Endothelial cell of umbilical vein (primary cell): ENCODE measurements at regions not wholly inside any gene's neighbourhood (a gene's known extent, or its start where the extent isn't known, plus 50 kb on each side); places are given as distances from the start of the nearest gene placed in this dataset.

Source experiments
- BruUV-seq: library from RNA; stranded (reverse); fragments of 400-500 nt; replicated peaks from 2 replicates; lab custom pipeline; 2021; lab: Mats Ljungman, UMichigan
- CTCF ChIA-PET: fragments of 300-600, 350-600 bp; sonication (Branson Sonifier 250); formaldehyde crosslinking; loops from one replicate; lab custom pipeline; 2021; ENCODE audit warnings: antibody characterized with exemption, inconsistent platforms; lab: Charles Lee
- POLR2A ChIA-PET: fragments of 300-600, 350-600 bp; sonication (Branson Sonifier 250); formaldehyde crosslinking; loops from one replicate; lab custom pipeline; 2021; ENCODE audit warnings: antibody characterized with exemption, inconsistent platforms; lab: Charles Lee
- DNase-seq: peaks from one replicate; pipeline ENCODE4 v3.0.0-alpha.2; 2011; ENCODE audit warnings: low read depth, low spot score
- FAIRE-seq: peaks from 2 replicates; lab custom pipeline; 2011; peaks lifted over from hg19 to GRCh38; lab: Jason Lieb, UNC
- H2AFZ ChIP-seq: 2 replicates; pipeline ENCODE4 v1.6.0; 2012; ENCODE audit warnings: low read depth, low read length, control low read depth, inconsistent platforms
- H3K27ac ChIP-seq: 2 replicates; pipeline ENCODE4 v1.5.1; 2011; ENCODE audit warnings: low read depth, mild to moderate bottlenecking, control low read depth, low read length, moderate library complexity; ENCODE audit not compliant: insufficient read depth
- H3K27me3 ChIP-seq, 2 experiments: 2 replicates each; pipeline versions ENCODE4 v1.6.0 to v1.6.1; 2011; ENCODE audit warnings: low read length in 2 of 2, mixed read lengths in 1 of 2; ENCODE audit not compliant: control insufficient read depth in 2 of 2, insufficient read depth in 2 of 2
- H3K36me3 ChIP-seq, 2 experiments: 2 replicates in 1 of 2; 3 replicates in 1 of 2; pipeline ENCODE4 v1.5.1; 2011; ENCODE audit warnings: low read length in 2 of 2, mild to moderate bottlenecking in 1 of 2, moderate library complexity in 1 of 2; ENCODE audit not compliant: control insufficient read depth in 2 of 2, insufficient read depth in 2 of 2; ENCODE audit errors: extremely low read depth in 1 of 2
- H3K4me1 ChIP-seq: 3 replicates; pipeline ENCODE4 v1.5.1; 2011; ENCODE audit warnings: mild to moderate bottlenecking, low read length; ENCODE audit not compliant: control insufficient read depth, insufficient read depth; ENCODE audit errors: extremely low read depth
- H3K4me2 ChIP-seq: 2 replicates; pipeline ENCODE4 v1.6.1; 2011; ENCODE audit warnings: low read length, control low read depth, mixed read lengths; ENCODE audit not compliant: insufficient read depth
- H3K4me3 ChIP-seq, 3 experiments: fragments of 200-600 bp in 1 of 3; sonication (generic), shearing (Covaris generic) in 1 of 3; replicated peaks in 1 of 3; 2 replicates each; pipeline ENCODE4 v1.5.1; 2011 to 2016; ENCODE audit warnings: control low read depth in 3 of 3, low read length in 3 of 3, mild to moderate bottlenecking in 2 of 3, inconsistent platforms in 1 of 3, low read depth in 1 of 3, moderate library complexity in 1 of 3; ENCODE audit not compliant: insufficient read depth in 1 of 3
- H3K79me2 ChIP-seq: 2 replicates; pipeline ENCODE4 v1.6.0; 2012; ENCODE audit warnings: low read length, inconsistent platforms; ENCODE audit not compliant: control insufficient read depth, insufficient read depth
- H3K9ac ChIP-seq: replicated peaks from 2 replicates; pipeline ENCODE3; 2011; ENCODE audit warnings: low read length, control low read depth; ENCODE audit not compliant: insufficient read depth; ENCODE audit errors: extremely low read depth
- H3K9me1 ChIP-seq: replicated peaks from 3 replicates; pipeline ENCODE4 v1.6.0; 2011; ENCODE audit warnings: mild to moderate bottlenecking, low read length; ENCODE audit not compliant: control insufficient read depth, insufficient read depth; ENCODE audit errors: extremely low read depth
- H3K9me3 ChIP-seq: replicated peaks from 2 replicates; pipeline ENCODE4 v1.5.1; 2012; ENCODE audit warnings: low read length, inconsistent platforms; ENCODE audit not compliant: control insufficient read depth, insufficient read depth
- H4K20me1 ChIP-seq: replicated peaks from 2 replicates; pipeline ENCODE3; 2011; ENCODE audit warnings: mild to moderate bottlenecking, low read length; ENCODE audit not compliant: control insufficient read depth, insufficient read depth; ENCODE audit errors: extremely low read depth
- EZH2 ChIP-seq: IDR thresholded peaks from 2 replicates; pipeline ENCODE4 v1.6.1; 2012; ENCODE audit warnings: borderline replicate concordance, low read depth, mild to moderate bottlenecking, moderate library complexity, low read length, inconsistent platforms; ENCODE audit not compliant: severe bottlenecking
- FOS ChIP-seq: IDR thresholded peaks from 2 replicates; pipeline ENCODE4 v1.6.1; 2011; ENCODE audit warnings: mild to moderate bottlenecking, low read length, moderate library complexity, borderline replicate concordance; ENCODE audit not compliant: insufficient read depth
- GATA2 ChIP-seq: IDR thresholded peaks from 2 replicates; pipeline ENCODE4 v1.7.0; 2011; ENCODE audit warnings: low read depth, mild to moderate bottlenecking, moderate library complexity, mixed read lengths, low read length; ENCODE audit not compliant: insufficient read length, insufficient read depth
- JUN ChIP-seq: IDR thresholded peaks from 2 replicates; pipeline ENCODE4 v1.6.1; 2011; ENCODE audit warnings: borderline replicate concordance, low read depth; ENCODE audit not compliant: insufficient read length, insufficient read depth
- MAX ChIP-seq: IDR thresholded peaks from 2 replicates; pipeline ENCODE4 v1.6.1; 2011; ENCODE audit not compliant: insufficient read depth, insufficient read length
- MYC ChIP-seq: IDR thresholded peaks from one replicate; pipeline ENCODE4 v1.6.1; 2011; ENCODE audit warnings: mild to moderate bottlenecking, low read depth, low read length
- POLR2A ChIP-seq: IDR thresholded peaks from 2 replicates; pipeline ENCODE4 v1.6.1; 2012; ENCODE audit warnings: low read depth, mild to moderate bottlenecking, control low read depth, low read length
- POLR2AphosphoS5 ChIP-seq: IDR thresholded peaks from 2 replicates; pipeline ENCODE4 v1.6.1; 2012; ENCODE audit warnings: low read depth, mild to moderate bottlenecking, control low read depth, low read length, moderate library complexity; ENCODE audit not compliant: insufficient read depth
- dilution Hi-C: fragments of 300-500 bp; cut with MboI; formaldehyde crosslinking; loops from one replicate; pipeline ENCODE4 v1.15.0; 2019; ENCODE audit warnings: low sequenced_read_pairs; ENCODE audit not compliant: extremely low pct_ligation_motif_present
- intact Hi-C: fragments of 100-400 bp; cut with micrococcal nuclease; formaldehyde crosslinking; loops from one replicate; pipeline ENCODE4 v1.10.0; 2022
- TF ChIP-seq, protein P1 (sequence below), 2 donors: IDR thresholded peaks; 1 replicate in 1 of 2; 2 replicates in 1 of 2; pipeline ENCODE4 v1.5.1; 2011; ENCODE audit warnings: low read length in 2 of 2, mild to moderate bottlenecking in 2 of 2, moderate library complexity in 2 of 2, control low read depth in 1 of 2, inconsistent platforms in 1 of 2, low read depth in 1 of 2; ENCODE audit not compliant: insufficient read depth in 1 of 2; ENCODE audit errors: extremely low read depth in 1 of 2

GRCh38 chr6:88403486-88403885 is 237.3 kb upstream of the CNR1 start:
- Histone ChIP-seq H3K79me2 (no peaks in the 10 kb centered on the region), H3K4me1 (no peaks in the 10 kb centered on the region), H3K9me1 (no peaks in the 10 kb centered on the region), H3K27ac (no peak overlapping the region), H3K9ac (no peak overlapping the region), H3K4me3 (no peak overlapping the region), H3K36me3 (no peaks in the 10 kb centered on the region), H4K20me1 (no peaks in the 10 kb centered on the region), H2AFZ (no peak overlapping the region), H3K4me2 (no peak overlapping the region), H3K9me3 (no peaks in the 10 kb centered on the region), H3K27me3 (no peaks in the 10 kb centered on the region)
- dilution Hi-C loops (no loop called here), intact Hi-C loops (no loop called here)
- CTCF ChIA-PET = interaction anchor here (1.4 kb wide), 1 partner anchor 23 kb away, joined by 4 read pairs; no protein-coding TSS in a partner anchor
- TF ChIP-seq POLR2A (no peak), FOS (no peak), MAX (no peak), JUN (no peak), MYC (no peak), EZH2 (no peak), GATA2 (no peak), POLR2AphosphoS5 (no peak)
- TF ChIP-seq, protein P1, sequence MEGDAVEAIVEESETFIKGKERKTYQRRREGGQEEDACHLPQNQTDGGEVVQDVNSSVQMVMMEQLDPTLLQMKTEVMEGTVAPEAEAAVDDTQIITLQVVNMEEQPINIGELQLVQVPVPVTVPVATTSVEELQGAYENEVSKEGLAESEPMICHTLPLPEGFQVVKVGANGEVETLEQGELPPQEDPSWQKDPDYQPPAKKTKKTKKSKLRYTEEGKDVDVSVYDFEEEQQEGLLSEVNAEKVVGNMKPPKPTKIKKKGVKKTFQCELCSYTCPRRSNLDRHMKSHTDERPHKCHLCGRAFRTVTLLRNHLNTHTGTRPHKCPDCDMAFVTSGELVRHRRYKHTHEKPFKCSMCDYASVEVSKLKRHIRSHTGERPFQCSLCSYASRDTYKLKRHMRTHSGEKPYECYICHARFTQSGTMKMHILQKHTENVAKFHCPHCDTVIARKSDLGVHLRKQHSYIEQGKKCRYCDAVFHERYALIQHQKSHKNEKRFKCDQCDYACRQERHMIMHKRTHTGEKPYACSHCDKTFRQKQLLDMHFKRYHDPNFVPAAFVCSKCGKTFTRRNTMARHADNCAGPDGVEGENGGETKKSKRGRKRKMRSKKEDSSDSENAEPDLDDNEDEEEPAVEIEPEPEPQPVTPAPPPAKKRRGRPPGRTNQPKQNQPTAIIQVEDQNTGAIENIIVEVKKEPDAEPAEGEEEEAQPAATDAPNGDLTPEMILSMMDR (IDR thresholded peaks at IDR 0.05; ENCODE audit: extremely low read depth in 1 of 2, insufficient read depth in 1 of 2, low read depth in 1 of 2, low read length in 2 of 2) = no peak
- FAIRE-seq = no peak
- POLR2A ChIA-PET = no interaction called here
- no TSS peak for BruUV-seq
- DNase-seq = no peak
